ENCODE measurements at regions not wholly inside any gene's neighbourhood (a gene's known extent, or its start where the extent isn't known, plus 50 kb on each side); places are given as distances from the start of the nearest gene placed in this dataset.

GRCh38 chr18:6649421-6650126 is 79.9 kb upstream of the ARHGAP28 start:
- H3K9ac ChIP-seq (ENCODE audit: low read length) = no peak overlapping the region
- DNase-seq (ENCODE audit: low read depth, low spot score) (no peak), ATAC-seq (no peak)
- no peaks in the 10 kb centered on the region for H3K9me2 ChIP-seq (ENCODE audit: insufficient read depth)
- no peaks in the 10 kb centered on the region for H4K20me1 ChIP-seq (ENCODE audit: insufficient read depth)
- CTCF ChIA-PET = no interaction called here
- POLR2A ChIA-PET = no interaction called here
- H3K9me3 ChIP-seq (ENCODE audit: control insufficient read depth in 1 of 2, insufficient read depth in 1 of 2, low read depth in 1 of 2, low read length in 2 of 2) = peaks cover 14 to 34% of the 10 kb centered on the region in 2 experiments; a peak in 2 of 4 replicates
- no peak overlapping the region for H3K27ac ChIP-seq (ENCODE audit: low read depth, low read length)
- no peaks in the 10 kb centered on the region for H3K27me3 ChIP-seq (ENCODE audit: insufficient read depth, low read length)
- intact Hi-C loops (cut with micrococcal nuclease) = no loop called here
- H3K36me3 ChIP-seq (ENCODE audit: control insufficient read depth in 1 of 2, insufficient read depth in 2 of 2, low read length in 2 of 2) = no peaks in the 10 kb centered on the region
- no peak overlapping the region for H2AFZ ChIP-seq (ENCODE audit: low read depth, low read length, poor library complexity, severe bottlenecking)
- BruUV-seq (replicated peaks) = no TSS peak
- no peak for TF ChIP-seq REST (IDR thresholded peaks at IDR 0.05; ENCODE audit: low read depth)
- TF ChIP-seq SIN3A (IDR thresholded peaks at IDR 0.05; ENCODE audit: low read depth) = no peak
- TF ChIP-seq EZH2 (IDR thresholded peaks at IDR 0.05) = no peak
- no peak for TF ChIP-seq ZFX (IDR thresholded peaks at IDR 0.05)
- TF ChIP-seq FOSL1 (IDR thresholded peaks at IDR 0.05; ENCODE audit: low read depth) = no peak
- TF ChIP-seq CTCF (IDR thresholded peaks at IDR 0.05 in 2 of 3, conservative IDR thresholded peaks at IDR 0.05 in 1 of 3; ENCODE audit: borderline replicate concordance in 1 of 3, insufficient read depth in 1 of 3, low read depth in 2 of 3, low read length in 2 of 3) = no peak
- TF ChIP-seq POLR2A (IDR thresholded peaks at IDR 0.05; ENCODE audit: borderline replicate concordance, extremely low read depth, insufficient read depth, insufficient read length) = no peak
- TF ChIP-seq CBX3 (IDR thresholded peaks at IDR 0.05; ENCODE audit: low read depth) = no peak
- TF ChIP-seq EGR1 (IDR thresholded peaks at IDR 0.05; ENCODE audit: low read depth) = no peak
- no peak for TF ChIP-seq ELF1 (IDR thresholded peaks at IDR 0.05; ENCODE audit: borderline replicate concordance, low read depth)
- no peak for TF ChIP-seq SRF (IDR thresholded peaks at IDR 0.05; ENCODE audit: low read depth)
- TF ChIP-seq TCF7L2 (IDR thresholded peaks at IDR 0.05; ENCODE audit: borderline replicate concordance, extremely low read depth, insufficient read depth, insufficient read length) = no peak
- H3K4me2 ChIP-seq (ENCODE audit: low read length) = no peak overlapping the region
- no peak overlapping the region for H3K4me3 ChIP-seq (replicated peaks in 1 of 2; ENCODE audit: low read depth in 1 of 2, low read length in 2 of 2)
- RAD21 ChIA-PET (ENCODE audit: low non-redundant PET in 1 of 2, low total read pairs in 2 of 2, uncharacterized antibody in 2 of 2, unreplicated experiment in 2 of 2) = no interaction called here
- H3K4me1 ChIP-seq (ENCODE audit: control insufficient read depth in 1 of 2, insufficient read depth in 2 of 2, low read length in 2 of 2) = no peaks in the 10 kb centered on the region
- no peaks in the 10 kb centered on the region for H3K79me2 ChIP-seq (ENCODE audit: insufficient read depth, low read length)
